ENCODE measurements at regions not wholly inside any gene's neighbourhood (a gene's known extent, or its start where the extent isn't known, plus 50 kb on each side); places are given as distances from the start of the nearest gene placed in this dataset.

DNA sequence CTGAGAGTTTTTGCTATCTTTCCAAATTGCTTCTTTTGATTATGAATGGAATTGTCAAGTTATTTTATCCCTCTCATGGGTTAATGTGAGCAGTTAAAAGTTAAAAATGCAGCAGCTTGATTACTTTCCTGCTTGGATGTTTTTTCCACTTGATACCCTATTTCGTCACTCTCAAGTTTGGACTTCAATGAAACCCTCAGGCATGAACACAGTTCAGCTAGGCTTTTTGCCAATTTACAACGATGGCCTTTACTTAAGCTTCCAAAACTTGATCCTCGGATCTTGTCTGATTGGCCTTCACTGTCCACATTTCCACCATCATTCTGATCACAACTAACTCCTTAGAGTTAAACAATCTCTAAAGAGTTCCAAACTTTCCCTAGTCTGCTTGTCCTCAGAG is 752.4 kb upstream of the PRMT6 start:
- TF ChIP-seq, protein P1, sequence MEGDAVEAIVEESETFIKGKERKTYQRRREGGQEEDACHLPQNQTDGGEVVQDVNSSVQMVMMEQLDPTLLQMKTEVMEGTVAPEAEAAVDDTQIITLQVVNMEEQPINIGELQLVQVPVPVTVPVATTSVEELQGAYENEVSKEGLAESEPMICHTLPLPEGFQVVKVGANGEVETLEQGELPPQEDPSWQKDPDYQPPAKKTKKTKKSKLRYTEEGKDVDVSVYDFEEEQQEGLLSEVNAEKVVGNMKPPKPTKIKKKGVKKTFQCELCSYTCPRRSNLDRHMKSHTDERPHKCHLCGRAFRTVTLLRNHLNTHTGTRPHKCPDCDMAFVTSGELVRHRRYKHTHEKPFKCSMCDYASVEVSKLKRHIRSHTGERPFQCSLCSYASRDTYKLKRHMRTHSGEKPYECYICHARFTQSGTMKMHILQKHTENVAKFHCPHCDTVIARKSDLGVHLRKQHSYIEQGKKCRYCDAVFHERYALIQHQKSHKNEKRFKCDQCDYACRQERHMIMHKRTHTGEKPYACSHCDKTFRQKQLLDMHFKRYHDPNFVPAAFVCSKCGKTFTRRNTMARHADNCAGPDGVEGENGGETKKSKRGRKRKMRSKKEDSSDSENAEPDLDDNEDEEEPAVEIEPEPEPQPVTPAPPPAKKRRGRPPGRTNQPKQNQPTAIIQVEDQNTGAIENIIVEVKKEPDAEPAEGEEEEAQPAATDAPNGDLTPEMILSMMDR (conservative IDR thresholded peaks at IDR 0.05; ENCODE audit: low read length): no peak
- no peak for TF ChIP-seq EZH2phosphoT487 (IDR thresholded peaks at IDR 0.05; ENCODE audit: borderline replicate concordance, low read depth, low read length)

Measured in OCI-LY7 (cell line).